Tibial nerve (tissue), 4 donors: ENCODE measurements at regions not wholly inside any gene's neighbourhood (a gene's known extent, or its start where the extent isn't known, plus 50 kb on each side); places are given as distances from the start of the nearest gene placed in this dataset.

Experiments used
- CTCF ChIP-seq, 5 experiments: fragments of 200-600 bp in 3 of 5; fragments of 450-650 bp in 2 of 5; sonication (generic) in 3 of 5; IDR thresholded peaks; one replicate each; pipeline ENCODE4 v1.5.1; 2016 to 2019; ENCODE audit warnings: antibody characterized with exemption in 5 of 5, mild to moderate bottlenecking in 3 of 5, moderate library complexity in 2 of 5
- EP300 ChIP-seq, 2 donors: sonication (generic); formaldehyde crosslinking; IDR thresholded peaks; one replicate each; pipeline ENCODE4 v1.6.1; 2017; ENCODE audit warnings: antibody characterized with exemption in 2 of 2, mild to moderate bottlenecking in 1 of 2

- TF ChIP-seq CTCF (IDR thresholded peaks at IDR 0.05), result no peak
- no peak for TF ChIP-seq EP300 (IDR thresholded peaks at IDR 0.05)
Measured at GRCh38 chr14:65834051-65834450, 421.5 kb downstream of the FUT8 start.
